SH-SY5Y (cell line): ENCODE measurements at regions not wholly inside any gene's neighbourhood (a gene's known extent, or its start where the extent isn't known, plus 50 kb on each side); places are given as distances from the start of the nearest gene placed in this dataset.

Source experiments
- GATA2 ChIP-seq: IDR thresholded peaks from 2 replicates; pipeline ENCODE4 v1.6.1; 2011; ENCODE audit warnings: mild to moderate bottlenecking, low read depth, low read length
- GATA3 ChIP-seq: IDR thresholded peaks from 2 replicates; pipeline ENCODE4 v1.6.1; 2011; ENCODE audit warnings: low read depth, mild to moderate bottlenecking, low read length, moderate library complexity

GRCh38 chr12:30529489-30530269, 166.0 kb downstream of the IPO8 start:
- TF ChIP-seq GATA2: no peak
- no peak for TF ChIP-seq GATA3
